ENCODE measurements at regions not wholly inside any gene's neighbourhood (a gene's known extent, or its start where the extent isn't known, plus 50 kb on each side); places are given as distances from the start of the nearest gene placed in this dataset.

- Histone ChIP-seq H3K9ac (ENCODE audit: extremely low read depth, insufficient read length, low read length) (no peak overlapping the region), H2BK5ac (ENCODE audit: insufficient read length, low read length) (no peak overlapping the region), H4K20me1 (ENCODE audit: control insufficient read depth, insufficient read depth, insufficient read length) (no peaks in the 10 kb centered on the region), H4K8ac (replicated peaks; ENCODE audit: insufficient read length, low read depth, low read length) (no peak overlapping the region), H4K5ac (ENCODE audit: insufficient read length, low read depth, low read length) (no peak overlapping the region), H3K4me2 (ENCODE audit: insufficient read depth, insufficient read length, low read length) (no peak overlapping the region), H3K4ac (ENCODE audit: low read depth, low read length) (no peak overlapping the region), H2BK20ac (ENCODE audit: low read depth, low read length, poor library complexity, severe bottlenecking) (no peak overlapping the region), H3K14ac (ENCODE audit: insufficient read depth, low read length) (no peak overlapping the region), H2BK15ac (ENCODE audit: low read depth, low read length) (no peak overlapping the region), H3K18ac (ENCODE audit: insufficient read length, low read depth, low read length) (no peak overlapping the region), H3K4me1 (ENCODE audit: insufficient read depth, low read length) (no peaks in the 10 kb centered on the region), H2AFZ (ENCODE audit: low read length) (no peak overlapping the region), H4K91ac (ENCODE audit: insufficient read length, low read depth, low read length) (no peak overlapping the region), H2BK12ac (ENCODE audit: insufficient read length, low read depth, low read length) (no peak overlapping the region), H3K56ac (ENCODE audit: insufficient read length, low read depth, low read length) (no peak overlapping the region), H3K79me2 (ENCODE audit: insufficient read depth, low read length) (no peaks in the 10 kb centered on the region), H3K23me2 (ENCODE audit: insufficient read length, low read depth, low read length, poor library complexity, severe bottlenecking) (no peaks in the 10 kb centered on the region), H3T11ph (ENCODE audit: low read length) (no peak overlapping the region), H2BK120ac (ENCODE audit: low read depth, low read length, poor library complexity, severe bottlenecking) (no peak overlapping the region), H2AK5ac (ENCODE audit: insufficient read length, low read length) (no peak overlapping the region), H3K23ac (ENCODE audit: insufficient read length, low read depth, low read length) (no peak overlapping the region), H3K9me3 (ENCODE audit: control insufficient read depth, low read depth, low read length) (no peaks in the 10 kb centered on the region), H3K27ac (ENCODE audit: insufficient read length, low read depth, low read length) (no peak overlapping the region), H3K79me1 (ENCODE audit: insufficient read depth, low read depth, low read length, poor library complexity, severe bottlenecking) (no peaks in the 10 kb centered on the region), H3K27me3 (ENCODE audit: insufficient read depth, low read length) (no peaks in the 10 kb centered on the region)
- H3K27ac Mint-ChIP-seq, result no peak overlapping the region
- TF ChIP-seq CTCF (conservative IDR thresholded peaks at IDR 0.05), result no peak
- no peaks in the 10 kb centered on the region; the same call in 1 of the 2 replicates for H3K27me3 Mint-ChIP-seq (ENCODE audit: low read depth)
- no peaks in the 10 kb centered on the region for H3K9me3 Mint-ChIP-seq
- H3K36me3 Mint-ChIP-seq (ENCODE audit: insufficient read depth in 1 of 3, low read depth in 3 of 3), result no peaks in the 10 kb centered on the region; a peak in 1 of 7 replicates
- peaks cover 2 to 6% of the 10 kb centered on the region in 2 experiments; a peak in 2 of 4 replicates for H3K4me1 Mint-ChIP-seq
- no CpG with 5 or more reads among the region's 9 CpGs for WGBS (ENCODE audit: extremely low coverage, insufficient read length, low lambda C conversion rate)
- no peak overlapping the region for H3K4me3 Mint-ChIP-seq
- DNase-seq, result no peak
Observed at GRCh38 chr4:152023674-152024073, 262.9 kb upstream of the GATB start.
